NB4 (cell line): ENCODE measurements at regions not wholly inside any gene's neighbourhood (a gene's known extent, or its start where the extent isn't known, plus 50 kb on each side); places are given as distances from the start of the nearest gene placed in this dataset.

Experiments used
- CTCF ChIP-seq: IDR thresholded peaks from one replicate; pipeline ENCODE4 v1.5.1; 2012; ENCODE audit warnings: low read depth, low read length
- MAX ChIP-seq: IDR thresholded peaks from 2 replicates; pipeline ENCODE4 v1.6.1; 2011; ENCODE audit warnings: low read depth, low read length
- MYC ChIP-seq: IDR thresholded peaks from 2 replicates; pipeline ENCODE4 v1.6.1; 2011; ENCODE audit warnings: low read depth, low read length
- POLR2A ChIP-seq: IDR thresholded peaks from 2 replicates; pipeline ENCODE4 v1.6.1; 2011; ENCODE audit warnings: mild to moderate bottlenecking; ENCODE audit not compliant: insufficient read length; ENCODE audit errors: extremely low read depth

- TF ChIP-seq POLR2A, result no peak
- no peak for TF ChIP-seq CTCF
- no peak for TF ChIP-seq MAX
- TF ChIP-seq MYC, result no peak
Measured at GRCh38 chr9:110135846-110136245, 72.1 kb downstream of the C9orf152 start.
